Ammon's horn (tissue), 1 donor: ENCODE measurements at regions not wholly inside any gene's neighbourhood (a gene's known extent, or its start where the extent isn't known, plus 50 kb on each side); places are given as distances from the start of the nearest gene placed in this dataset.
"Not testable (repeated sequence)": the region's sequence is repeated elsewhere in the genome, so short reads cannot be mapped to it uniquely, and the experiment has no call there.

Source experiments
- DNase-seq: peaks from one replicate; pipeline ENCODE4 v3.0.0-alpha.2; 2016; ENCODE audit warnings: low spot score

GRCh38 chr13:53276265-53276664, 247.7 kb downstream of the OLFM4 start:
- no peak for DNase-seq

- DNase-seq: no peak
Measured at GRCh38 chr13:53281677-53282076, 253.1 kb downstream of the OLFM4 start.

GRCh38 chr13:53285896-53286430, 257.4 kb downstream of the OLFM4 start:
- DNase-seq: no peak

GRCh38 chr13:53298396-53298795, 269.8 kb downstream of the OLFM4 start:
- no peak for DNase-seq

GRCh38 chr13:53301449-53301848, 272.8 kb downstream of the OLFM4 start:
- no peak for DNase-seq

- not testable (repeated sequence) for DNase-seq
Measured at GRCh38 chr13:53305419-53305818, 276.8 kb downstream of the OLFM4 start.

GRCh38 chr13:53310786-53311185, 282.2 kb downstream of the OLFM4 start:
- DNase-seq: no peak

- no peak for DNase-seq
Measured at GRCh38 chr13:53311561-53311960, 282.9 kb downstream of the OLFM4 start.

- DNase-seq: peak; percentile 17
Measured at GRCh38 chr13:53321296-53321801, 292.7 kb downstream of the OLFM4 start.

GRCh38 chr13:53324656-53325055, 296.0 kb downstream of the OLFM4 start:
- DNase-seq: no peak

- DNase-seq: no peak
Measured at GRCh38 chr13:53326716-53327115, 298.1 kb downstream of the OLFM4 start.

- no peak for DNase-seq
Measured at GRCh38 chr13:53327680-53328315, 299.2 kb downstream of the OLFM4 start.

- no peak for DNase-seq
Measured at GRCh38 chr13:53336441-53337160, 308.0 kb downstream of the OLFM4 start.

- DNase-seq: no peak
Measured at GRCh38 chr13:53338760-53339159, 310.1 kb downstream of the OLFM4 start.

- no peak for DNase-seq
Measured at GRCh38 chr13:53340505-53341143, 312.0 kb downstream of the OLFM4 start.

- no peak for DNase-seq
Measured at GRCh38 chr13:53341144-53341510, 312.5 kb downstream of the OLFM4 start.

GRCh38 chr13:53342623-53343360, 314.2 kb downstream of the OLFM4 start:
- DNase-seq: no peak

- DNase-seq: peak; percentile 14
Measured at GRCh38 chr13:53343361-53343744, 314.7 kb downstream of the OLFM4 start.

GRCh38 chr13:53351021-53351420, 322.4 kb downstream of the OLFM4 start:
- no peak for DNase-seq

- DNase-seq: no peak
Measured at GRCh38 chr13:53357582-53357981, 329.0 kb downstream of the OLFM4 start.

- DNase-seq: peak; percentile 5
Measured at GRCh38 chr13:53368948-53369347, 340.3 kb downstream of the OLFM4 start.

GRCh38 chr13:53379485-53379884, 350.9 kb downstream of the OLFM4 start:
- no peak for DNase-seq
